ENCODE measurements at regions not wholly inside any gene's neighbourhood (a gene's known extent, or its start where the extent isn't known, plus 50 kb on each side); places are given as distances from the start of the nearest gene placed in this dataset.

GRCh38 chr1:105632342-105633196, 1423.9 kb upstream of the PRMT6 start:
- Histone ChIP-seq H3K4me1 (no peaks in the 10 kb centered on the region), H3K79me2 (ENCODE audit: low read depth) (no peaks in the 10 kb centered on the region), H3K9me3 (ENCODE audit: low read depth) (no peaks in the 10 kb centered on the region), H3K4me2 (no peak overlapping the region), H2AFZ (replicated peaks) (no peak overlapping the region), H3F3A (ENCODE audit: low read depth) (no peaks in the 10 kb centered on the region), H3K27ac (no peak overlapping the region), H4K20me1 (ENCODE audit: low read depth) (no peaks in the 10 kb centered on the region), H3K27me3 (no peaks in the 10 kb centered on the region), H3K36me3 (no peaks in the 10 kb centered on the region), H3K4me3 (no peak overlapping the region), H3K9ac (no peak overlapping the region)
- no peak overlapping the region for H3K4me3 Mint-ChIP-seq
- DNase-seq (ENCODE audit: low spot score): no peak
- H3K36me3 Mint-ChIP-seq: no peaks in the 10 kb centered on the region
- no peak overlapping the region for H3K27ac Mint-ChIP-seq
- H3K27me3 Mint-ChIP-seq (ENCODE audit: insufficient read depth, low read depth): no peaks in the 10 kb centered on the region
- TF ChIP-seq EZH2 (IDR thresholded peaks at IDR 0.05): no peak
- no peak for TF ChIP-seq CTCF (IDR thresholded peaks at IDR 0.05)
- no peak for TF ChIP-seq EZH2phosphoT487 (IDR thresholded peaks at IDR 0.05)
- H3K4me1 Mint-ChIP-seq: peaks cover 6% of the 10 kb centered on the region
- peaks cover 7% of the 10 kb centered on the region for H3K9me3 Mint-ChIP-seq

- H2AFZ ChIP-seq (replicated peaks): no peak overlapping the region
These were observed 1420.4 kb upstream of the PRMT6 start for GRCh38 chr1:105636052-105636451.

GRCh38 chr1:105641407-105641806, 1415.1 kb upstream of the PRMT6 start:
- Histone ChIP-seq H3K4me1 (no peaks in the 10 kb centered on the region), H3F3A (ENCODE audit: low read depth) (no peaks in the 10 kb centered on the region), H3K4me2 (no peak overlapping the region), H3K4me3 (no peak overlapping the region), H3K9ac (no peak overlapping the region), H3K79me2 (ENCODE audit: low read depth) (no peaks in the 10 kb centered on the region), H2AFZ (replicated peaks) (no peak overlapping the region), H3K36me3 (no peaks in the 10 kb centered on the region), H3K27me3 (no peaks in the 10 kb centered on the region), H3K27ac (no peak overlapping the region), H4K20me1 (ENCODE audit: low read depth) (no peaks in the 10 kb centered on the region), H3K9me3 (ENCODE audit: low read depth) (no peaks in the 10 kb centered on the region)
- no peak overlapping the region for H3K4me3 Mint-ChIP-seq
- H3K4me1 Mint-ChIP-seq: no peaks in the 10 kb centered on the region
- peak; percentile 1 for DNase-seq (ENCODE audit: low spot score)
- TF ChIP-seq CTCF (IDR thresholded peaks at IDR 0.05) (no peak), EZH2phosphoT487 (IDR thresholded peaks at IDR 0.05) (no peak), EZH2 (IDR thresholded peaks at IDR 0.05) (no peak)
- H3K36me3 Mint-ChIP-seq: no peaks in the 10 kb centered on the region
- no peak overlapping the region for H3K27ac Mint-ChIP-seq
- no peaks in the 10 kb centered on the region for H3K9me3 Mint-ChIP-seq
- no peaks in the 10 kb centered on the region for H3K27me3 Mint-ChIP-seq (ENCODE audit: insufficient read depth, low read depth)

More at GRCh38 chr1:105636052-105636451, 1420.4 kb upstream of the PRMT6 start:
- Mint-ChIP-seq H3K4me3 (no peak overlapping the region), H3K27ac (peak overlapping the region; percentile 14), H3K4me1 (peaks cover 6% of the 10 kb centered on the region), H3K27me3 (ENCODE audit: insufficient read depth, low read depth) (no peaks in the 10 kb centered on the region), H3K9me3 (peaks cover 4% of the 10 kb centered on the region), H3K36me3 (no peaks in the 10 kb centered on the region)
- no peaks in the 10 kb centered on the region for H3K36me3 ChIP-seq
- H3K9ac ChIP-seq: no peak overlapping the region
- no peaks in the 10 kb centered on the region for H3K27me3 ChIP-seq
- H3K4me3 ChIP-seq: no peak overlapping the region
- H3K4me2 ChIP-seq: no peak overlapping the region
- no peaks in the 10 kb centered on the region for H3K79me2 ChIP-seq (ENCODE audit: low read depth)
- no peaks in the 10 kb centered on the region for H3K9me3 ChIP-seq (ENCODE audit: low read depth)
- peak; percentile 13 for DNase-seq (ENCODE audit: low spot score)
- no peak overlapping the region for H3K27ac ChIP-seq
- H4K20me1 ChIP-seq (ENCODE audit: low read depth): no peaks in the 10 kb centered on the region
- no peaks in the 10 kb centered on the region for H3F3A ChIP-seq (ENCODE audit: low read depth)
- H3K4me1 ChIP-seq: no peaks in the 10 kb centered on the region
- no peak for TF ChIP-seq CTCF (IDR thresholded peaks at IDR 0.05)
- TF ChIP-seq EZH2phosphoT487 (IDR thresholded peaks at IDR 0.05): no peak
- TF ChIP-seq EZH2 (IDR thresholded peaks at IDR 0.05): no peak
